Activated T-cell treated with anti-CD3 and anti-CD28 coated beads, Interleukin-2, amount 50 U/mL, for 48 hours (primary cell): ENCODE measurements at regions not wholly inside any gene's neighbourhood (a gene's known extent, or its start where the extent isn't known, plus 50 kb on each side); places are given as distances from the start of the nearest gene placed in this dataset.

Experiments
- DNase-seq, 2 experiments: peaks; one replicate each; pipeline ENCODE4 v3.0.0-alpha.2; 2020

GRCh38 chr10:44477046-44477425 is 92.1 kb upstream of the CXCL12 start:
- no peak for DNase-seq

GRCh38 chr10:44478040-44478439 is 93.1 kb upstream of the CXCL12 start:
- no peak for DNase-seq

DNA sequence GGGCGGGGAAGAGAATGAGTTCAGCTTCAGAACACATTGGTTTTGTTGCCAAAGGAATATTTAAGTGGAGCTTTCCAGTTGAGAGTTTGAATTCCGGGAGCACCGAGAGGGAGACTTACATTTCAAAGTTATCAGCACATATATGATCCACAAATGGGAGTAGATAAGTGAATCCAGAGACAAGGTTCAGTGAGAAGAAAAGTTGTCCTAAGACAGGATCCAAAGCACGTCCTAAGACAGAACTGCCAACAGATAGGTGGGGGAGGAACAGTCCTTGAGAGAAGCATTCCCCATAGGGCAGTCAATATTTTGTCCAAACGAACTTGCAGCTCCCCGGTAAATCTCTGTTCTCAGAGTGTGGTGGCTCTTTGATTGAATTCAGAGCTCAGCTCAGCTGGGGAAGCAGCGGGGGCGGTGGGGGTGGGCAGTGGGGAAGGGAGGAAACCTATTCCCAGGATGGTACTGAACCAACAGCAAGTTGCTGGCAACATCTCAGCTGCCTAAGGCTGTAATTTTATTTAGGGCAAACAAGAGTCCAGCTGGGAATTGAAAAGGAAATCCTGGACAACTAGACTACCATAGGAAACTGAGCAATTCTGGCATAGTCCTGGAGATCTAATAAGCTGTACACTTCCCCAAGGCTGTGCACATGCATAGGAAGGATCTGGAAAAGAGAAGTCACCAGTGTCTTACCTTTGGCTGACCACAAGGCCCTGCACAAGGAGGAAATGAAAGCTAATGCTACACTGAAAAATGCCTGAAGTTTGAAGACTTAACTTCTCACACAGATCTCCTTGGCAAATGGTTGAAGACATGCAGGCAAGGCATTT is 94.2 kb upstream of the CXCL12 start:
- DNase-seq: no peak

- DNase-seq: no peak
Observed at GRCh38 chr10:44492678-44493077, 107.8 kb upstream of the CXCL12 start.

- DNase-seq: no peak
Observed at GRCh38 chr10:44498222-44498621, 113.3 kb upstream of the CXCL12 start.

- DNase-seq: no peak
Observed at GRCh38 chr10:44500451-44500850, 115.6 kb upstream of the CXCL12 start.

- DNase-seq: no peak
Observed at GRCh38 chr10:44506386-44506785, 121.5 kb upstream of the CXCL12 start.

- no peak for DNase-seq
Observed at GRCh38 chr10:44510379-44511115, 125.7 kb upstream of the CXCL12 start.

GRCh38 chr10:44511166-44511565 is 126.3 kb upstream of the CXCL12 start:
- DNase-seq: no peak

DNA sequence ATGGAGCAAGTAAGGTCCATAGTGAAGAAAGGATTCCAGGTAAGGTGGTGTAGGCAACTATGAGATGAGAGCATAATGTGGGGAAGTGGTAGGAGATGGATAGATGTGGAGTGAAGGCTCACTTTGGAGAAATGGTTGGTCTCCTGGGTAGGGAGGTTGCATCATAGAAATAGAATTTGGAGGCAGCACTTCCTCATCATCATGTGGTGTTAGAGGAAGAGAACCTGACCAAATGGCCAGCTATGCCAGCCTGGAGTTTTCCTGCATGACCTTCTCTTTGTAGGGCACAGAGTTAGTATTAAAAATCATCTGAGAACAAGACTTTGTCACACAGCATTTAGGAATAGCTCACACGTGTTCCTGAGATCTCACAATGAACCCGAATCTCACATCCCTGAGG is 126.7 kb upstream of the CXCL12 start:
- DNase-seq: no peak

GRCh38 chr10:44512431-44513022 is 127.6 kb upstream of the CXCL12 start:
- no peak for DNase-seq

DNA sequence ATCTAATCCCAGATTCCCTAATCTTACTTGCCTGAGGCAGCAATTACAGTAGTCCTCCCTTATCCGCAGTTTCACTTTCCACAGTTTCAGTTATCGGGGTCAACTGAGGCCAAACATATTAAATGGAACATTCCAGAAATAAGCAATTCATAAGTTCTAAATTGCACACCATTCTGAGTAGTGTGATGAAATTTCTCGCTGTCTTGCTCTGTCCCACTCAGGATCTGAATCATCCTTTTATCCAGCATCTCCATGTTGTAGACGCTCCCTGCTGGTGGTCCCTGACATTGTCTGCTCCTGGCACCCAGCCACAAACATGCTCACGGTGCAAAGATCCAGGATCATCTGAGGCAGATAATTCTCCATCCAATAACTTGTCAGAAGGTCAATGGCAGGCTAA is 128.7 kb upstream of the CXCL12 start:
- no peak for DNase-seq

GRCh38 chr10:44516891-44517290 is 132.0 kb upstream of the CXCL12 start:
- DNase-seq: no peak

DNA sequence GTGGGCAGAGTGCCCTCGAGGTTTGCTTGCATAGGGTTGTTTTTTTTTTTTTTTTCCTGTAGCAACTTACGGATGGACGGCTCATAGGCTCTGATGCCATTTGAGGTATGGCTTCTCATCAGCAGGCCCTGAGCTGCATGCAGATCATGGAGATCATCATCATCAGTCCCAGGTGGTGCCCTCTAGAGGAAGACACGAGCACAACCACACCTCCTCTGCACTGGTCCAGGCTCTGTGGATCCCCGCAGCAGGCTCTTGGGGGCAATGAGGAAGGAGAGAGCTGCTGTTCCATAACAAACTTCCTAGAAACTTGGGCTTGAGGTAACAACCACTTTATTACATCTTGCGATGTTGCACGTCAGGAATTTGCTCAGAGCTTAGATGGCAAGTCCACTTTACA is 132.7 kb upstream of the CXCL12 start:
- no peak for DNase-seq

DNA sequence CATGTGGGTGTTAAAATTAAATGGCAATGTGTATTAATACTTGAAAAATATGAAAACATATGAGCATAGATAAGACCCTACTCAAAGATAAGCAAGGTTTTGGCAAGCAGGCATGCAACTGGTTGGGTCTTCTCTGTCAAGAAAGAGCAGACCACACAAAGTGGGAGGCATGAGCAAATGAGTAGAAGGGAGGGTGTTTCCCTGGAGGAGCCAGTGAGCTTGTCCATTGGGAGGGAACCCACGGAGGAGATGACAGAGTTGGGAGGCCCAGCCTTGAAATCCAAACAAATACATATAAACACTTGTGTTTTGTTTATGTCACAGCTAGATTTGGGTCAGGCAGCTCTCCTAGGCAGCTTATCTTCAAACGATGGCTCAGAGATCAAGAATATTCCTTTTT is 134.5 kb upstream of the CXCL12 start:
- DNase-seq: no peak

- no peak for DNase-seq
Observed at GRCh38 chr10:44520651-44521050, 135.8 kb upstream of the CXCL12 start.

- no peak for DNase-seq
Observed at GRCh38 chr10:44539178-44539577, 154.3 kb upstream of the CXCL12 start.

- no peak for DNase-seq
Observed at GRCh38 chr10:44552726-44553125, 167.8 kb upstream of the CXCL12 start.

DNA sequence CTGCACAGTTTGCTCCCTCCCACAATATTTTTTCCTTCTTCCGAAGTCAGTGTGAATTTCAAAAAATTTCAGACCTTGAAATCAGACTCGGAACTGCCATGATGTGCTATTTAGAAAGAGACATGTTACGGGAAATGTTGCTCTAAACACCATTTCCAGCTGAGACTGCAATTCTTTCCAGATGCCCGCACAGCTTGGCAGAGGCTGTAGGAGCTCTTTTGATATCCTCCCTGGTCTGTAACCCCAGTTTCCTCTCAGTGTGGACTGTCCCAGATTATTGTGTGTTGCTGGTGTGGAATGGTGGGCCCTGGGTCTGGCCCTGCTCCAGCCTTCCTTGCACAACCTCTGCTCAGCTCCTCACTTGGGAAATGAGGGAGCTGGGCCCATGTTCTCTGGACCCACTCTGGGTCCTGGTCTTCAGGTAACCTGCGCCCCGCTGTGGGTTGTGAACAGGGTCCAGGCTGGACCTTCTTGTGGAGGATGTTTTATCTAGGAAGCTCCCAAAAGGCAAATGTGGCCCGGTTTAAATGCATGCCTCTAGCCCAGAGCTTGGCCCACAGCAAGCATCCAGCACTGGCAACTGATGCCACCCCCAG is 172.8 kb upstream of the CXCL12 start:
- no peak for DNase-seq

DNA sequence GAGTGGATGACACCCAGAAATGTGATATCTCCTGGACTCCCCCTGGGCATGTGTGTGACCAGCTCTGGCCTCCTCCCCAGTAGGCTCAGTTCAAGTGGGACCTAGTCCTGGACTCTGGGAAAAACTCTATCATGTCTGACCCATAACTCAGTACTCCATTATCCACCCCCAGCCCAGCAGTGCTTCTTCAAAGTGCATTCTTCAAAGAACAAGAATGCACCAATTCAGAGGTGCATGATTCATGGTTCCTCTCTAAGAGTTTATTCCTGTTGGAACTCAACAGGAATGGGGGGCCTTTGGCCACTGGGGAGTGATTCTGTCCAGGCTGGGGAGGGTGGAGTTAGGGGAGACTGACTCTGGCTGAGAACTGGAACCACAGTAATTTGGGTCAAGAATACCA is 173.6 kb upstream of the CXCL12 start:
- no peak for DNase-seq

GRCh38 chr10:44564361-44564760 is 179.5 kb upstream of the CXCL12 start:
- DNase-seq: no peak

DNA sequence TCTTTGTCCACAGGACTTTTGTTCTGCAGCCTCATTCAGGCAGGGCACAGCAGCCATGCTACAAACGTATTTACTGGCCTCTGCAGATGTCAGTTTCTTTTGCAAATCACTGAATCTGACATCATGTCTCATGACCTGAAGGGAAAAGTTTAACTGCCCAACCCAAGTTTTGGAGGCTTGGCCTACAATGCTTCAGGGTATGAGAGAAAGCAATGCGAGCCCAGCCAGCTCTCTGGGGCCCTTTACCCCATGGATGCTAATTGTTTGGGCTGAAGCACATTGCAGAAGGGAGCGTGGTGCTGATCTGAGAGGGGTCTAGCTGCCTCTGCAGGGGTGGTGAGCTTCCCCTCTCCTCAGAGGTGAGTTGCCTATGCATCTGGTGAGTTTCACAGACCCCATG is 179.9 kb upstream of the CXCL12 start:
- DNase-seq: no peak

DNA sequence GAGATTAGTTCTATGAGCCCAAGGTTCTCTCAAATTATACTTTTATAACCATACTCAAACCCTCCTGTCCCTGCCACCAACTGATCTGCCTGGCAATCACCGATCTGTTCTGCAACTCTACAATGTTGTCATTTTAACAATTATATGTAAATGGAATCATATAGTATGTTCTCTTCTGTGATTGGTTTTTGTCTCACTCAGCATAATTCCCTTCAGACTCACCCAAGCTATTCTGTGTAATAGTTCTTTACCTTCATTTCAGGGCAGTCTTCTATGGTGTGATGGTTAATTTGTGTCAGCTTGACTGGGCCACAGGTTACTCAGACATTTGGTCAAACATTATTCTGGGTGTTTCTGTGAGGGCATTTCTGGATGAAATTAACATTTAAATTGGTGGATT is 181.9 kb upstream of the CXCL12 start:
- DNase-seq: no peak

DNA sequence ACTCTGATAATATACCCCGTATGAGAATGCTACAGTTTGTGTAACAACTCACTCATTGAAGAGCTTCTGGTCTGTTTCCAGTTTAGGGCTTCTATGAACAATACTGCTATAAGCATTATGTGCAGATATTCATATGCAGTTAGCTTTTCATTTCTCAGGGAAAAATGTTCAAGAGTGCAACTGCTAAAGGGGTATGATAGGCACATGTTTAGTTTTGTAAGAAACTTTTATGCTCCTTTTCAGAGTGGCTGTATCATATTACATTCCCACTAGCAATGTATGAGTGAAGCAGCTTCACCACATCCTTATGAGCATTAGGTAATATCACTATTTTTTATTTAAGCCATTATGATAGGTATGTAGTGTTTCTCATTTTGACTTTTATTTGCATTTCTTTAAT is 182.6 kb upstream of the CXCL12 start:
- no peak for DNase-seq
